ENCODE measurements at regions not wholly inside any gene's neighbourhood (a gene's known extent, or its start where the extent isn't known, plus 50 kb on each side); places are given as distances from the start of the nearest gene placed in this dataset.

- DNase-seq (ENCODE audit: extremely low read depth in 1 of 11, low read depth in 9 of 11, low spot score in 4 of 11): peak in 1 of 11 donors; percentile 1
These were observed 380.9 kb downstream of the GATA3 start for GRCh38 chr10:8435186-8436055.

GRCh38 chr10:8437896-8438295 is 383.4 kb downstream of the GATA3 start:
- no peak for DNase-seq (ENCODE audit: extremely low read depth in 1 of 11, low read depth in 9 of 11, low spot score in 4 of 11)

- DNase-seq (ENCODE audit: extremely low read depth in 1 of 11, low read depth in 9 of 11, low spot score in 4 of 11): no peak
These were observed 384.1 kb downstream of the GATA3 start for GRCh38 chr10:8438603-8439002.

GRCh38 chr10:8439040-8439439 is 384.6 kb downstream of the GATA3 start:
- no peak for DNase-seq (ENCODE audit: extremely low read depth in 1 of 11, low read depth in 9 of 11, low spot score in 4 of 11)

GRCh38 chr10:8444630-8445029 is 390.1 kb downstream of the GATA3 start:
- DNase-seq (ENCODE audit: extremely low read depth in 1 of 11, low read depth in 9 of 11, low spot score in 4 of 11): peak in 1 of 11 donors; percentile 1

GRCh38 chr10:8445353-8445752 is 390.9 kb downstream of the GATA3 start:
- no peak for DNase-seq (ENCODE audit: extremely low read depth in 1 of 11, low read depth in 9 of 11, low spot score in 4 of 11)

- no peak for DNase-seq (ENCODE audit: extremely low read depth in 1 of 11, low read depth in 9 of 11, low spot score in 4 of 11)
These were observed 395.4 kb downstream of the GATA3 start for GRCh38 chr10:8449909-8450308.

GRCh38 chr10:8453587-8453986 is 399.1 kb downstream of the GATA3 start:
- no peak for DNase-seq (ENCODE audit: extremely low read depth in 1 of 11, low read depth in 9 of 11, low spot score in 4 of 11)

GRCh38 chr10:8454357-8454756 is 399.9 kb downstream of the GATA3 start:
- no peak for DNase-seq (ENCODE audit: extremely low read depth in 1 of 11, low read depth in 9 of 11, low spot score in 4 of 11)

GRCh38 chr10:8455181-8455580 is 400.7 kb downstream of the GATA3 start:
- DNase-seq (ENCODE audit: extremely low read depth in 1 of 11, low read depth in 9 of 11, low spot score in 4 of 11): peak in 5 of 11 donors; percentile 6 to 18 (median 14)

GRCh38 chr10:8456386-8456785 is 401.9 kb downstream of the GATA3 start:
- no peak for DNase-seq (ENCODE audit: extremely low read depth in 1 of 11, low read depth in 9 of 11, low spot score in 4 of 11)

- DNase-seq (ENCODE audit: extremely low read depth in 1 of 11, low read depth in 9 of 11, low spot score in 4 of 11): no peak
These were observed 406.1 kb downstream of the GATA3 start for GRCh38 chr10:8460626-8461025.

GRCh38 chr10:8462565-8462964 is 408.1 kb downstream of the GATA3 start:
- DNase-seq (ENCODE audit: extremely low read depth in 1 of 11, low read depth in 9 of 11, low spot score in 4 of 11): no peak

- no peak for DNase-seq (ENCODE audit: extremely low read depth in 1 of 11, low read depth in 9 of 11, low spot score in 4 of 11)
These were observed 409.4 kb downstream of the GATA3 start for GRCh38 chr10:8463853-8464252.

GRCh38 chr10:8468477-8468876 is 414.0 kb downstream of the GATA3 start:
- no peak for DNase-seq (ENCODE audit: extremely low read depth in 1 of 11, low read depth in 9 of 11, low spot score in 4 of 11)

GRCh38 chr10:8473205-8473604 is 418.7 kb downstream of the GATA3 start:
- DNase-seq (ENCODE audit: extremely low read depth in 1 of 11, low read depth in 9 of 11, low spot score in 4 of 11): no peak

GRCh38 chr10:8477300-8477699 is 422.8 kb downstream of the GATA3 start:
- DNase-seq (ENCODE audit: extremely low read depth in 1 of 11, low read depth in 9 of 11, low spot score in 4 of 11): no peak

GRCh38 chr10:8481718-8482504 is 427.4 kb downstream of the GATA3 start:
- DNase-seq (ENCODE audit: extremely low read depth in 1 of 11, low read depth in 9 of 11, low spot score in 4 of 11): no peak

GRCh38 chr10:8485032-8485431 is 430.5 kb downstream of the GATA3 start:
- DNase-seq (ENCODE audit: extremely low read depth in 1 of 11, low read depth in 9 of 11, low spot score in 4 of 11): no peak

GRCh38 chr10:8487346-8487745 is 432.9 kb downstream of the GATA3 start:
- DNase-seq (ENCODE audit: extremely low read depth in 1 of 11, low read depth in 9 of 11, low spot score in 4 of 11): no peak

Data from renal cortex interstitium (tissue), 11 donors.